OCI-LY3 (cell line): ENCODE measurements at regions not wholly inside any gene's neighbourhood (a gene's known extent, or its start where the extent isn't known, plus 50 kb on each side); places are given as distances from the start of the nearest gene placed in this dataset.

Source experiments
- CTCF ChIP-seq: fragments of 200-600, 300-600 bp; sonication (generic); IDR thresholded peaks from 2 replicates; pipeline ENCODE4 v1.5.1; 2014; ENCODE audit warnings: antibody characterized with exemption, low read length, low read depth
- EZH2phosphoT487 ChIP-seq: fragments of 200-600 bp; shearing (Covaris generic); IDR thresholded peaks from 2 replicates; pipeline ENCODE4 v1.6.1; 2018; ENCODE audit warnings: antibody characterized with exemption, mixed run types, low read depth

GRCh38 chr18:24678107-24678506, 217.7 kb downstream of the HRH4 start:
- TF ChIP-seq CTCF, result no peak
- TF ChIP-seq EZH2phosphoT487, result no peak
